Peyer's patch (tissue), 4 donors: ENCODE measurements at regions not wholly inside any gene's neighbourhood (a gene's known extent, or its start where the extent isn't known, plus 50 kb on each side); places are given as distances from the start of the nearest gene placed in this dataset.

ENCODE experiments used
- CTCF ChIP-seq, 6 experiments: fragments of 450-650 bp in 4 of 6; fragments of 200-600 bp in 2 of 6; sonication (generic) in 1 of 6; IDR thresholded peaks; one replicate each; pipeline ENCODE4 v1.5.1; 2017 to 2019; ENCODE audit warnings: antibody characterized with exemption in 6 of 6, mild to moderate bottlenecking in 3 of 6, moderate library complexity in 1 of 6
- POLR2A ChIP-seq, 2 donors: fragments of 450-650 bp; IDR thresholded peaks; one replicate each; pipeline ENCODE4 v1.5.1; 2017; ENCODE audit warnings: antibody characterized with exemption in 2 of 2, mild to moderate bottlenecking in 2 of 2, moderate library complexity in 2 of 2

GRCh38 chr5:164679461-164679860 lies 1174.0 kb downstream of the MAT2B start:
- TF ChIP-seq CTCF (IDR thresholded peaks at IDR 0.05) (no peak), POLR2A (IDR thresholded peaks at IDR 0.05) (no peak)
